Progenitor cell of endocrine pancreas (in vitro differentiated cells): ENCODE measurements at regions not wholly inside any gene's neighbourhood (a gene's known extent, or its start where the extent isn't known, plus 50 kb on each side); places are given as distances from the start of the nearest gene placed in this dataset.

Experiments
- DNase-seq: peaks from one replicate; pipeline ENCODE4 v3.0.0; 2021; ENCODE audit warnings: low spot score; ENCODE audit not compliant: unreplicated experiment
- H3K27ac Mint-ChIP-seq: 2 replicates; pipeline ENCODE4 v1.8.0; 2021; ENCODE audit warnings: mild to moderate bottlenecking, moderate library complexity, mixed read lengths
- H3K27me3 Mint-ChIP-seq: 2 replicates; pipeline ENCODE4 v1.8.0; 2021; ENCODE audit warnings: mixed read lengths
- H3K36me3 Mint-ChIP-seq: 2 replicates; pipeline ENCODE4 v1.8.0; 2022; ENCODE audit warnings: mixed read lengths; ENCODE audit not compliant: insufficient read depth
- H3K4me1 Mint-ChIP-seq: 2 replicates; pipeline ENCODE4 v1.8.0; 2021; ENCODE audit warnings: low read depth, mixed read lengths
- H3K4me3 Mint-ChIP-seq: 2 replicates; pipeline ENCODE4 v1.8.0; 2021; ENCODE audit warnings: low read depth, mild to moderate bottlenecking, moderate library complexity, mixed read lengths
- H3K9me3 Mint-ChIP-seq: 2 replicates; pipeline ENCODE4 v1.8.0; 2021; ENCODE audit warnings: low read depth, mixed read lengths
- CTCF ChIP-seq: fragments of 200-600 bp; sonication (generic); IDR thresholded peaks from one replicate; pipeline ENCODE4 v1.5.0; 2021; ENCODE audit warnings: antibody characterized with exemption, mild to moderate bottlenecking; ENCODE audit not compliant: unreplicated experiment

DNA sequence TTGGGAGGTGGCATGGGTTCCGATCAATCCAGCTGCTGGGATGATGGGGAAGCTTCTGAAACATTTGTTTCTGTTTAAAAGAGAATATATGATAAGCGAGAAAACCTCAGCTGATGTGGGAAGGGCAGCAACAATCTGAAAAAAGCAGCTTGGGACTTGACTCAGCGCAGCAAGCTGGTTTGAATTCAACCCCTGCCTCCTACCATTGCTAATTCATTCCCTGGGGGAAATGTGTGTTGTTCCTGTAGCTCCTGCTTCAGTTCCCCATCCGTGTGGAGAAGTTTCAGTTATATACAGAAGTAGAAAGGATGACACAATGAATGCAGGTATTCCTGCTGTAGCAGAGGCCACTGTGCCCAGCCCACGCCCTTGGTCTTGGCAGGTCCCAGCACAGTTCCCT lies 145.1 kb downstream of the NXNL2 start:
- no peak for DNase-seq
- Mint-ChIP-seq H3K27ac (no peak overlapping the region), H3K36me3 (no peaks in the 10 kb centered on the region), H3K4me1 (peaks cover 1% of the 10 kb centered on the region), H3K27me3 (no peaks in the 10 kb centered on the region), H3K9me3 (peaks cover 6% of the 10 kb centered on the region), H3K4me3 (no peak overlapping the region)
- no peak for TF ChIP-seq CTCF

- Mint-ChIP-seq H3K27me3 (no peaks in the 10 kb centered on the region), H3K36me3 (no peaks in the 10 kb centered on the region), H3K4me1 (no peaks in the 10 kb centered on the region), H3K27ac (no peak overlapping the region), H3K9me3 (peaks cover 10% of the 10 kb centered on the region), H3K4me3 (no peak overlapping the region)
- TF ChIP-seq CTCF: no peak
- DNase-seq: no peak
Measured at GRCh38 chr9:88680505-88681160, 145.7 kb downstream of the NXNL2 start.

GRCh38 chr9:88681434-88681833 lies 146.5 kb downstream of the NXNL2 start:
- DNase-seq: no peak
- no peaks in the 10 kb centered on the region for H3K4me1 Mint-ChIP-seq
- H3K9me3 Mint-ChIP-seq: peaks cover 11% of the 10 kb centered on the region
- no peaks in the 10 kb centered on the region for H3K27me3 Mint-ChIP-seq
- H3K27ac Mint-ChIP-seq: no peak overlapping the region
- no peak for TF ChIP-seq CTCF
- H3K36me3 Mint-ChIP-seq: no peaks in the 10 kb centered on the region
- H3K4me3 Mint-ChIP-seq: no peak overlapping the region

- H3K36me3 Mint-ChIP-seq: no peaks in the 10 kb centered on the region
- H3K27me3 Mint-ChIP-seq: no peaks in the 10 kb centered on the region
- H3K4me3 Mint-ChIP-seq: no peak overlapping the region
- peaks cover 9% of the 10 kb centered on the region for H3K9me3 Mint-ChIP-seq
- DNase-seq: no peak
- H3K27ac Mint-ChIP-seq: no peak overlapping the region
- H3K4me1 Mint-ChIP-seq: no peaks in the 10 kb centered on the region
- TF ChIP-seq CTCF: no peak
Measured at GRCh38 chr9:88682431-88682831, 147.5 kb downstream of the NXNL2 start.

DNA sequence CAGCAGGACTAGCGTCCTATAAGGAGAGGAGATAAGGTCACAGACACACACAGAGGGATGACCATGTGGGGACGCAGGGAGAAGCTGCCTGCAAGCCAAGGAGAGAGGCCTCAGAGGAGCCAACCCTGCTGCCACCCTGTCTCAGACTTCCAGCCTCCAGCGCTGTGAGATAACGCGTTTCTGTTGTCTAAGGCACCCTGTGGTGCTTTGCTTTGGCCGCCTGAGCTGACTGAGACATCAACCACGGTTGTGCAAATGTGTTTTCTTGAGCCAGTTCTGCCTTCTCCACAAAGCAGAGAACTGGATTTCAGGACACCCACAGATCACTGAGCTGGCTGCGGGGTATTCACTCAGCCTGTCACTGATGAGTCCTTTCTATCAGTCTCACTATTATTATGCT lies 149.1 kb downstream of the NXNL2 start:
- Mint-ChIP-seq H3K4me1 (no peaks in the 10 kb centered on the region), H3K36me3 (no peaks in the 10 kb centered on the region)

More for the DNA sequence above, 149.1 kb downstream of the NXNL2 start:
- DNase-seq: no peak
- TF ChIP-seq CTCF: no peak
- H3K27ac Mint-ChIP-seq: no peak overlapping the region
- peaks cover 12% of the 10 kb centered on the region for H3K9me3 Mint-ChIP-seq
- H3K27me3 Mint-ChIP-seq: no peaks in the 10 kb centered on the region
- H3K4me3 Mint-ChIP-seq: no peak overlapping the region
